WTC11 (cell line): ENCODE measurements at regions not wholly inside any gene's neighbourhood (a gene's known extent, or its start where the extent isn't known, plus 50 kb on each side); places are given as distances from the start of the nearest gene placed in this dataset.

Source experiments
- ATAC-seq: fragments of 200-7000 bp; cut with Tn5 transposase; 2 replicates; pipeline ENCODE4 v1.10.0; 2021; ENCODE audit warnings: mild to moderate bottlenecking, moderate library complexity
- CTCF ChIA-PET: fragments of 300-600 bp; sonication (Branson Sonifier 250); formaldehyde crosslinking; loops from one replicate; lab custom pipeline; 2021; ENCODE audit warnings: antibody characterized with exemption; lab: Charles Lee
- POLR2A ChIA-PET: fragments of 350-600 bp; sonication (Branson Sonifier 250); formaldehyde crosslinking; loops from one replicate; lab custom pipeline; 2021; ENCODE audit warnings: antibody characterized with exemption; lab: Charles Lee
- DNase-seq: peaks from one replicate; pipeline ENCODE4 v3.0.0; 2021; ENCODE audit warnings: low spot score
- H3K27ac Mint-ChIP-seq: 2 replicates; pipeline ENCODE4 v1.8.0; 2021; ENCODE audit warnings: mixed read lengths
- H3K27me3 Mint-ChIP-seq: 2 replicates; pipeline ENCODE4 v1.8.0; 2021; ENCODE audit warnings: low read depth, mild to moderate bottlenecking, moderate library complexity, mixed read lengths
- H3K36me3 Mint-ChIP-seq: 2 replicates; pipeline ENCODE4 v1.8.0; 2021; ENCODE audit warnings: mixed read lengths
- H3K4me1 Mint-ChIP-seq: 2 replicates; pipeline ENCODE4 v1.8.0; 2022; ENCODE audit warnings: mixed read lengths
- H3K4me3 Mint-ChIP-seq: 2 replicates; pipeline ENCODE4 v1.8.0; 2021; ENCODE audit warnings: mild to moderate bottlenecking, moderate library complexity, mixed read lengths
- H3K9me3 Mint-ChIP-seq: 2 replicates; pipeline ENCODE4 v1.8.0; 2021; ENCODE audit warnings: mixed read lengths
- ATF6 ChIP-seq: sonication (generic); formaldehyde crosslinking; IDR thresholded peaks from 2 replicates; pipeline ENCODE4 v1.8.1; 2023; ENCODE audit warnings: mild to moderate bottlenecking, missing genetic modification reagents
- CBFB ChIP-seq: sonication (generic); formaldehyde crosslinking; IDR thresholded peaks from 2 replicates; pipeline ENCODE4 v1.8.1; 2022; ENCODE audit warnings: mild to moderate bottlenecking, low read depth, missing genetic modification reagents
- E2F4 ChIP-seq: sonication (generic); formaldehyde crosslinking; IDR thresholded peaks from 2 replicates; pipeline ENCODE4 v1.8.1; 2022; ENCODE audit warnings: low read depth, mild to moderate bottlenecking, moderate library complexity, missing genetic modification reagents, borderline replicate concordance
- ELF4 ChIP-seq: sonication (generic); formaldehyde crosslinking; IDR thresholded peaks from 2 replicates; pipeline ENCODE4 v1.8.1; 2022; ENCODE audit warnings: low read depth, mild to moderate bottlenecking, moderate library complexity, missing genetic modification reagents
- EMX1 ChIP-seq: fragments of 250-450 bp; sonication (Bioruptor Pico); IDR thresholded peaks from 2 replicates; pipeline ENCODE4 v1.8.0; 2021; ENCODE audit warnings: mild to moderate bottlenecking
- FOXP1 ChIP-seq: sonication (generic); formaldehyde crosslinking; IDR thresholded peaks from 2 replicates; pipeline ENCODE4 v1.8.0; 2022; ENCODE audit warnings: missing genetic modification reagents, mild to moderate bottlenecking, moderate library complexity, borderline replicate concordance
- JAZF1 ChIP-seq: fragments of 250-450 bp; sonication (Bioruptor Pico); IDR thresholded peaks from 2 replicates; pipeline ENCODE4 v1.9.0; 2021; ENCODE audit warnings: moderate library complexity, mild to moderate bottlenecking, inconsistent platforms
- MAX ChIP-seq: sonication (generic); formaldehyde crosslinking; IDR thresholded peaks from 2 replicates; pipeline ENCODE4 v1.8.0; 2022; ENCODE audit warnings: mild to moderate bottlenecking, missing genetic modification reagents
- MYBL2 ChIP-seq: sonication (generic); formaldehyde crosslinking; IDR thresholded peaks from 2 replicates; pipeline ENCODE4 v1.8.1; 2023; ENCODE audit warnings: mild to moderate bottlenecking, moderate library complexity, missing genetic modification reagents
- NFYB ChIP-seq: sonication (generic); formaldehyde crosslinking; conservative IDR thresholded peaks from 2 replicates; pipeline ENCODE4 v1.8.0; 2022; ENCODE audit warnings: low read depth, missing genetic modification reagents
- NR2C2 ChIP-seq: sonication (generic); formaldehyde crosslinking; IDR thresholded peaks from 2 replicates; pipeline ENCODE4 v1.8.0; 2022; ENCODE audit warnings: mild to moderate bottlenecking, missing genetic modification reagents
- TEAD1 ChIP-seq: sonication (generic); formaldehyde crosslinking; IDR thresholded peaks from 2 replicates; pipeline ENCODE4 v1.8.0; 2022; ENCODE audit warnings: mild to moderate bottlenecking, missing genetic modification reagents
- ZNF671 ChIP-seq: fragments of 250-450 bp; sonication (Bioruptor Pico); IDR thresholded peaks from 2 replicates; pipeline ENCODE4 v1.8.0; 2021; ENCODE audit warnings: mild to moderate bottlenecking
- TF ChIP-seq, protein P1 (sequence below): sonication (generic); formaldehyde crosslinking; IDR thresholded peaks from 2 replicates; pipeline ENCODE4 v1.8.1; 2023; ENCODE audit warnings: mild to moderate bottlenecking, missing genetic modification reagents, moderate library complexity
- TF ChIP-seq, protein P2 (sequence below): sonication (generic); formaldehyde crosslinking; IDR thresholded peaks from 2 replicates; pipeline ENCODE4 v1.8.0; 2022; ENCODE audit warnings: mild to moderate bottlenecking, missing genetic modification reagents
- TF ChIP-seq, protein P3 (sequence below): sonication (generic); formaldehyde crosslinking; conservative IDR thresholded peaks from 2 replicates; pipeline ENCODE4 v1.8.1; 2023; ENCODE audit warnings: mild to moderate bottlenecking, low read depth, missing genetic modification reagents, moderate library complexity
- TF ChIP-seq, protein P4 (sequence below): sonication (generic); formaldehyde crosslinking; IDR thresholded peaks from 2 replicates; pipeline ENCODE4 v1.8.1; 2022; ENCODE audit warnings: mild to moderate bottlenecking, moderate library complexity, missing genetic modification reagents
- TF ChIP-seq, protein P5 (sequence below): sonication (generic); formaldehyde crosslinking; IDR thresholded peaks from 2 replicates; pipeline ENCODE4 v1.8.0; 2022; ENCODE audit warnings: missing genetic modification reagents

- TF ChIP-seq MYBL2 (CRISPR knock-in tag) (no peak), MAX (CRISPR knock-in tag) (no peak), JAZF1 (CRISPR knock-in tag) (no peak), ZNF671 (CRISPR knock-in tag) (no peak), CBFB (CRISPR knock-in tag) (no peak), ELF4 (CRISPR knock-in tag) (no peak)
- TF ChIP-seq, protein P1, sequence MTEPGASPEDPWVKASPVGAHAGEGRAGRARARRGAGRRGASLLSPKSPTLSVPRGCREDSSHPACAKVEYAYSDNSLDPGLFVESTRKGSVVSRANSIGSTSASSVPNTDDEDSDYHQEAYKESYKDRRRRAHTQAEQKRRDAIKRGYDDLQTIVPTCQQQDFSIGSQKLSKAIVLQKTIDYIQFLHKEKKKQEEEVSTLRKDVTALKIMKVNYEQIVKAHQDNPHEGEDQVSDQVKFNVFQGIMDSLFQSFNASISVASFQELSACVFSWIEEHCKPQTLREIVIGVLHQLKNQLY (CRISPR knock-in tag) = no peak
- TF ChIP-seq, protein P2, sequence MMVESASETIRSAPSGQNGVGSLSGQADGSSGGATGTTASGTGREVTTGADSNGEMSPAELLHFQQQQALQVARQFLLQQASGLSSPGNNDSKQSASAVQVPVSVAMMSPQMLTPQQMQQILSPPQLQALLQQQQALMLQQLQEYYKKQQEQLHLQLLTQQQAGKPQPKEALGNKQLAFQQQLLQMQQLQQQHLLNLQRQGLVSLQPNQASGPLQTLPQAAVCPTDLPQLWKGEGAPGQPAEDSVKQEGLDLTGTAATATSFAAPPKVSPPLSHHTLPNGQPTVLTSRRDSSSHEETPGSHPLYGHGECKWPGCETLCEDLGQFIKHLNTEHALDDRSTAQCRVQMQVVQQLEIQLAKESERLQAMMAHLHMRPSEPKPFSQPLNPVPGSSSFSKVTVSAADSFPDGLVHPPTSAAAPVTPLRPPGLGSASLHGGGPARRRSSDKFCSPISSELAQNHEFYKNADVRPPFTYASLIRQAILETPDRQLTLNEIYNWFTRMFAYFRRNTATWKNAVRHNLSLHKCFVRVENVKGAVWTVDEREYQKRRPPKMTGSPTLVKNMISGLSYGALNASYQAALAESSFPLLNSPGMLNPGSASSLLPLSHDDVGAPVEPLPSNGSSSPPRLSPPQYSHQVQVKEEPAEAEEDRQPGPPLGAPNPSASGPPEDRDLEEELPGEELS (CRISPR knock-in tag) = no peak
- TF ChIP-seq, protein P3, sequence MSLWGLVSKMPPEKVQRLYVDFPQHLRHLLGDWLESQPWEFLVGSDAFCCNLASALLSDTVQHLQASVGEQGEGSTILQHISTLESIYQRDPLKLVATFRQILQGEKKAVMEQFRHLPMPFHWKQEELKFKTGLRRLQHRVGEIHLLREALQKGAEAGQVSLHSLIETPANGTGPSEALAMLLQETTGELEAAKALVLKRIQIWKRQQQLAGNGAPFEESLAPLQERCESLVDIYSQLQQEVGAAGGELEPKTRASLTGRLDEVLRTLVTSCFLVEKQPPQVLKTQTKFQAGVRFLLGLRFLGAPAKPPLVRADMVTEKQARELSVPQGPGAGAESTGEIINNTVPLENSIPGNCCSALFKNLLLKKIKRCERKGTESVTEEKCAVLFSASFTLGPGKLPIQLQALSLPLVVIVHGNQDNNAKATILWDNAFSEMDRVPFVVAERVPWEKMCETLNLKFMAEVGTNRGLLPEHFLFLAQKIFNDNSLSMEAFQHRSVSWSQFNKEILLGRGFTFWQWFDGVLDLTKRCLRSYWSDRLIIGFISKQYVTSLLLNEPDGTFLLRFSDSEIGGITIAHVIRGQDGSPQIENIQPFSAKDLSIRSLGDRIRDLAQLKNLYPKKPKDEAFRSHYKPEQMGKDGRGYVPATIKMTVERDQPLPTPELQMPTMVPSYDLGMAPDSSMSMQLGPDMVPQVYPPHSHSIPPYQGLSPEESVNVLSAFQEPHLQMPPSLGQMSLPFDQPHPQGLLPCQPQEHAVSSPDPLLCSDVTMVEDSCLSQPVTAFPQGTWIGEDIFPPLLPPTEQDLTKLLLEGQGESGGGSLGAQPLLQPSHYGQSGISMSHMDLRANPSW (CRISPR knock-in tag) = no peak
- TF ChIP-seq, protein P4, sequence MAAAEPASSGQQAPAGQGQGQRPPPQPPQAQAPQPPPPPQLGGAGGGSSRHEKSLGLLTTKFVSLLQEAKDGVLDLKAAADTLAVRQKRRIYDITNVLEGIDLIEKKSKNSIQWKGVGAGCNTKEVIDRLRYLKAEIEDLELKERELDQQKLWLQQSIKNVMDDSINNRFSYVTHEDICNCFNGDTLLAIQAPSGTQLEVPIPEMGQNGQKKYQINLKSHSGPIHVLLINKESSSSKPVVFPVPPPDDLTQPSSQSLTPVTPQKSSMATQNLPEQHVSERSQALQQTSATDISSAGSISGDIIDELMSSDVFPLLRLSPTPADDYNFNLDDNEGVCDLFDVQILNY (CRISPR knock-in tag) = no peak
- TF ChIP-seq, protein P5, sequence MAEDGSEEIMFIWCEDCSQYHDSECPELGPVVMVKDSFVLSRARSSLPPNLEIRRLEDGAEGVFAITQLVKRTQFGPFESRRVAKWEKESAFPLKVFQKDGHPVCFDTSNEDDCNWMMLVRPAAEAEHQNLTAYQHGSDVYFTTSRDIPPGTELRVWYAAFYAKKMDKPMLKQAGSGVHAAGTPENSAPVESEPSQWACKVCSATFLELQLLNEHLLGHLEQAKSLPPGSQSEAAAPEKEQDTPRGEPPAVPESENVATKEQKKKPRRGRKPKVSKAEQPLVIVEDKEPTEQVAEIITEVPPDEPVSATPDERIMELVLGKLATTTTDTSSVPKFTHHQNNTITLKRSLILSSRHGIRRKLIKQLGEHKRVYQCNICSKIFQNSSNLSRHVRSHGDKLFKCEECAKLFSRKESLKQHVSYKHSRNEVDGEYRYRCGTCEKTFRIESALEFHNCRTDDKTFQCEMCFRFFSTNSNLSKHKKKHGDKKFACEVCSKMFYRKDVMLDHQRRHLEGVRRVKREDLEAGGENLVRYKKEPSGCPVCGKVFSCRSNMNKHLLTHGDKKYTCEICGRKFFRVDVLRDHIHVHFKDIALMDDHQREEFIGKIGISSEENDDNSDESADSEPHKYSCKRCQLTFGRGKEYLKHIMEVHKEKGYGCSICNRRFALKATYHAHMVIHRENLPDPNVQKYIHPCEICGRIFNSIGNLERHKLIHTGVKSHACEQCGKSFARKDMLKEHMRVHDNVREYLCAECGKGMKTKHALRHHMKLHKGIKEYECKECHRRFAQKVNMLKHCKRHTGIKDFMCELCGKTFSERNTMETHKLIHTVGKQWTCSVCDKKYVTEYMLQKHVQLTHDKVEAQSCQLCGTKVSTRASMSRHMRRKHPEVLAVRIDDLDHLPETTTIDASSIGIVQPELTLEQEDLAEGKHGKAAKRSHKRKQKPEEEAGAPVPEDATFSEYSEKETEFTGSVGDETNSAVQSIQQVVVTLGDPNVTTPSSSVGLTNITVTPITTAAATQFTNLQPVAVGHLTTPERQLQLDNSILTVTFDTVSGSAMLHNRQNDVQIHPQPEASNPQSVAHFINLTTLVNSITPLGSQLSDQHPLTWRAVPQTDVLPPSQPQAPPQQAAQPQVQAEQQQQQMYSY (CRISPR knock-in tag) = no peak
These were observed 93.9 kb upstream of the SLC13A1 start (continued) for GRCh38 chr7:123293710-123294109.

DNA sequence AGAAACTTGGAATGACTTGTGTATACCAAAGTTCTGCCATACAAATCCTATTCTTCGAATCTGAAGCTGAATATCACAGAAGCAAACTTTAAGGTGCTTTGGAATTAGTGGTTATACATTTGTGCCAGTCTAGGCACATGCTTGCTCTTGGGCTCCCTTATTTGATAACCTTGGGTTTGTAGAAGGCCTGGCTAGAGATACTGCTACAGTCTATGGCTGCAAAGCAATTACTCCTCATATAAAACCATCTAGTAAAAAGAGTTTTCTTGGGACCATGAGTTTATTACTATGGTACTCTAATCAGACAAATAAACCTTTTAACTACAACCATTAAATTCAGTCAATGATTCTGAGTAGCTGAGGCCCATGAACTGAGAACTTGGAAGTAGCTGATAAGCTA, 92.5 kb upstream of the SLC13A1 start:
- no peak for ATAC-seq
- Mint-ChIP-seq H3K4me1 (peaks cover 11% of the 10 kb centered on the region), H3K4me3 (no peak overlapping the region), H3K36me3 (no peaks in the 10 kb centered on the region)
- CTCF ChIA-PET = no interaction called here
- no peak for TF ChIP-seq ATF6 (CRISPR knock-in tag)
- TF ChIP-seq TEAD1 = no peak
- TF ChIP-seq FOXP1 (CRISPR knock-in tag) = no peak
- TF ChIP-seq NFYB (CRISPR knock-in tag) = no peak
- TF ChIP-seq E2F4 (CRISPR knock-in tag) = no peak
- TF ChIP-seq EMX1 (CRISPR knock-in tag) = no peak
- TF ChIP-seq, protein P1 (CRISPR knock-in tag) = no peak
- no peak for TF ChIP-seq MAX (CRISPR knock-in tag)
- TF ChIP-seq NR2C2 (CRISPR knock-in tag) = no peak
- TF ChIP-seq, all 79 proteins: peak for 0
- peaks cover 15% of the 10 kb centered on the region for H3K27me3 Mint-ChIP-seq
- H3K27ac Mint-ChIP-seq = no peak overlapping the region
- peaks cover 7% of the 10 kb centered on the region for H3K9me3 Mint-ChIP-seq
- DNase-seq = no peak
- POLR2A ChIA-PET = no interaction called here
